LoVo (cell line): ENCODE measurements at regions not wholly inside any gene's neighbourhood (a gene's known extent, or its start where the extent isn't known, plus 50 kb on each side); places are given as distances from the start of the nearest gene placed in this dataset.
"Not testable (repeated sequence)": the region's sequence is repeated elsewhere in the genome, so short reads cannot be mapped to it uniquely, and the experiment has no call there.

Experiments
- DNase-seq: peaks from one replicate; pipeline ENCODE4 v3.0.0-alpha.2; 2016; ENCODE audit warnings: low spot score

DNA sequence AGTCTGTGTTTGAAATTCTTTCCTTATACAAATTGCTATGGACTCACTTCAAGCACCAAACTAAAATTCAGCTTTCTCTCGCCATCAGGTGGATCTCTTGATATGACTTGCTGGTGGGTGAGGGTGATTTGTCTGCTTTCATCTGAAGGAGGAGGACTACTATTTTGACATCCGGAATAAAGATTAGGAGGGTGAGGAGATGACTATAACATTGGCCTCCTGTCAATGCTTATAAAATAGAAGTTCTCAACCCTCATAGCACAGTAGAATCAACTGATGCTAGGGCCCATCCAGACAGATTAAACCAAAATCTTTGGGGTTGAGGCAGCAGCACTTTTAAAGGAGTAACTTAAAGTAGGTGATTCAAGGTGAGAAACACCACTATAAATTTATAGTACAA is 120.4 kb upstream of the DNAJC10 start:
- no peak for DNase-seq

DNA sequence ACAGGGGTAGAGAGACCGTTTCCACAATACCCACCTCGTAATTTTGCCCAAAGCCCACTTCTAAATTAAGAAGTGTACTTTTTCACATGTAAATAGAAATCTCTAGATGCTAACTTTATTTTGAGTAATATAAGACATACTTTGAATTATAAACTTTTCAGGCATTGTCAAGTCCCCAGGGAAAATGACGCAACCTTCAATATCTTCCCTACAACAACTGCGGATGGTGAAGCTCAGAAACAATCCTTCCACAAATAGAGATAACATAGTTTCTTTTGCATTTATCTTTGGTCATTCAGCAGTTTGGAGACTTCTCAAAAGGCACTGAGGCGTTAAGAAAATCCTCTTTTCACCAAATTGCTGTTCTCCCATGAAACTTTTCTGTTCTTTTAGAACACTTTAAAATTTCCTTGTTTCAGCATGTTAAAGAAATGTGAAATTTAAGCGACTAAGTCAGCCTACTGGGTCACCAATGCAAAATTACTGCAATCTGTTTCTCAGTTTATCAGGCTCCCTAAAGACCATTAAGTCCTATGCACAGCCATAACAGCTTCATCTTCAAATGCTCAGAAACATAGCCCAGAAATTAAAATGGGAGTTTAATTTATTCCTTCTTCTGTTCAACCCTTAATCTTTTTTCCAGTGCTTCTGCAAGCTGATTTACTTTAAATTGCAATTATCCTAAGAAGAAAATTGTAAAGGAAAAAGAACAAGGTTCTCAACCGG is 118.3 kb upstream of the DNAJC10 start:
- no peak for DNase-seq

DNA sequence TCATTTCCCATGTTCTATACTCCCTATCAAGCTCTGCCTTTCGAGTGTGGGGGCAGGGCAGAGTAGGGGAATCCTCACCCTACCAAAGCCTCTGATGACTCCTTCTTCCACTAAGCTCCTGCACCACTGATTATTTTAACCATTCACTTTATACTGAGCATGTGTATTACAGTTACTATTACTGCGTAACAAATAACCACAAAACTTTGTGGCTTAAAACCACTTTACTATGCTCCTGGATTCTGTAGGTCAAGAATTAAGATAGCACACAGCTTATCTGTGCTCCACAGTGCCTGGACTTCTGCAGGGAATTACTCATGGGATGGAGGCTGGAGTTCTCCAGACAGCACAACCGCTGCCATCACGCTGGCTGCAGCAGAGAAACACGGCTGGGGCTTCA is 117.4 kb upstream of the DNAJC10 start:
- DNase-seq = no peak

DNA sequence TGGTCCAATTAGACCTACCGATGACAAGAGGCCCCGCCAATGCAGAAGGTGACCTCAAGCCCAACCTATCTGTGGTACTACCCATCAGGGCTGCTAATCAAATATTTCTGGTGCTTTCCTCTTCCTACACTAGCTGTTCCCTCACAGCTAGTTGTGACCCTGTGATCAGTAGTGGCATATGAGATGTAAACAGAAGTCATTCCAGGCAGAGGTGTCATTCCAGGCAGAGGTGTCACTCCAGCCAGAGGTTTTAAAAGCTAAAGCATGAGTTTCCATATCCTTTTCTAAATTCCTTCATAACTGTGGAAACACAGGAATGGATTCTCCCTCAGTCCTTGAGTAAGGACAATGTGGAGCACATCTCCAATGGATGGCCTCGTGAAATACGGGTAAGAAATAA is 110.9 kb upstream of the DNAJC10 start:
- DNase-seq = no peak

DNA sequence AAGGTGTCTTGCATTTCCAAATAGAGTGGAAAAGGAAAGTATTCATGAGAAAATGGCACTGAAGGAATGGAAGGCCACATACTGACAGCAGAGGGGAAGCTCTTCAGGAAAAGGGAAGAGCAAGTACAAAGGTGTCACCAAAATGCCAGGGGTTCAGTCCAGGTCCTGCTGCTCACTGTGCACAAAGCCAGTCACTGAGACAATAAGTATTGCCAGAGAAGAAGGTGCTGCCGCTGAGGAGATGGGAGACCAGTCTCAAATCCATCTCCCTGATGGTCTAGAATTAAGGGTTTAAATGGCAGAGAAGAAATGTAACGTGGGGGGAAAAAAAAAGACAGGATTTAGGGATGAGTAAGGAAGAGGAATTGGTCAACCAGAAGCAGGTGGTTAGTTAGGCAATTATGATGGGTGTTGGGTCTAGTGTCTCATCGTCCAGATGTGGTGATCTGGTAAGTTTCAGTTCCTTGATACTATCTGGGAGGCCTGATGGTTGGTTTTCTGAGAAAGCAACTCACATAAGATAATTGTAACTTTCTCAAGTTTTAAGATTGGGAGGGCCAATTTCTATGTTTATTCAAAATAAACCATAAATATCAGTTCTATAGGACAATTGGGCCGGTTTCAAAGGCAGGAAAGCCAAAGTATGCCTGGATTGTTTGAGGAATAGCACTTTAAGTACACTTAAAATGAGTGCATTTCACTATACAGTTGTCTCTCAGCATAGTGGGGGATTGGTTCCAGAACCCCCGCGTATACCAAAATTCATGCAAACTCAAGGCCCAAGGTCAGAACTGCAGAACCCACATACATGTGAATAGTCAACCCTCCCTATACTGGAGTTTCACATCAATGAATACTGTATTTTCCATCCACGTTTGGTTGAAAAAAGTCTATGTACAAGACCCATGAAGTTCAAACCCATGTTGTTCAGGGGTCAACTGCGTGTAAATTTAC is 109.1 kb upstream of the DNAJC10 start:
- no peak for DNase-seq

DNA sequence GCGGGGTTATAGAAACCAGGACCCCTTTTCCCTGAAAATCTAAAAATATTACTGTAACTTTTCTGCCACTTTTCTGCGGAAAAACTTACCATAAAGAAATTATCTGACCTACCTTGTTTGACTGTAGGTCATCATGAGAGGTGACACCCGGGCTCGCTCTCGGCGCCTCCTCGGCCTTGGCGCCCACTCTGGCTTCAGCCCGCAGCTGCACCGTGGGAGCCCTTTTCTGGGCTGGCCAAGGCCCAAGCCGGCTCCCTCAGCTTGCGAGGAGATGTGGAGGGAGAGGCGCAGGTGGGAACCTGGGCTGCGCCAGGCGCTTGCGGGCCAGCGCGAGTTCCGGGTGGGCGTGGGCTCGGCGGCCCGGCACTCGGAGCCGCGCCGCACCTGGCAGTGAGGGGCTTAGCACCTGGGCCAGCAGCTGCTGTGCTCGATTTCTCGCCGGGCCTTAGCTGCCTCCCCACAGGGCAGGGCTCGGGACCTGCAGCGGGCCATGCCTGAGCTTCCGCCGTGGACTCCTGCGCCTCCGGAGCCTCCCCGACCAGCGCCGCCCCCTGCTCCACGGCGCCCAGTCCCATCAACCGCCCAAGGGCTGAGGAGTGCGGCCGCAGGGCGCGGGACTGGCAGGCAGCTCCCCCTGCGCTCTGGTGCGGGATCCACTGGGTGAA is 107.7 kb upstream of the DNAJC10 start:
- no peak for DNase-seq

DNA sequence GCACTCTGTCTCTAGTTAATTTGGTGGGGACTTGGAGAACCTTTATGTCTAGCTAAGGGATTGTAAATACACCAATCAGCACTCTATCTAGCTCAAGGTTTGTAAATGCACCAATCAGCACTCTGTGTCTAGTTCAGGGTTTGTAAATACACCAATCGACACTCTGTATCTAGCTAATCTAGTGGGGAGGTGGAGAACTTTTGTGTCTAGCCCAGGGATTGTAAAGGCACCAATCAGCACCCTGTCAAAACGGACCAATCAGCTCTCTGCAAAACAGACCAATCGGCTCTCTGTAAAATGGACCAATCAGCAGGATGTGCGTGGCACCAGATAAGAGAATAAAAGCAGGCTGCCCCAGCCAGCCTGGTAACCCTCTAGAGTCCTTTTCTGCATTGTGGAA is 107.1 kb upstream of the DNAJC10 start:
- DNase-seq = not testable (repeated sequence)

DNA sequence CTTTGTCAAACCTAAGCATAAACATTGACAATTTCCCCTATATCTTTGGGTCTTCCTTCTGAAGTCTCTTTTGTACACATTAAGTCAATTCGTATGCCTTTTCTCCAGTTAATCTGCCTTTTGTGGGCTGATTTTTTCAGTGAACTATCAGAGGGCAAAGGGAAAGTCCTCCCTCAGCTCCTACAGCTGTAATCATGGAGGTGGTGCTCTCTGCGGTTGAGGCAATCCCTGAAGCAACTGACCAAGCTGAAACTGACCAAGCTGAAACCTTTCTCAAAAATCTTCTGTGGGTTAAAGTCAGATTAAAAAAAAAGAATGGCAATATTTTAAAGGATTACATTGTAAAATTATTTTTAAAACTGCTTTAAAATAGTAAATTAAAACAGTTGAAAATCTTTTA is 105.8 kb upstream of the DNAJC10 start:
- DNase-seq = no peak

DNA sequence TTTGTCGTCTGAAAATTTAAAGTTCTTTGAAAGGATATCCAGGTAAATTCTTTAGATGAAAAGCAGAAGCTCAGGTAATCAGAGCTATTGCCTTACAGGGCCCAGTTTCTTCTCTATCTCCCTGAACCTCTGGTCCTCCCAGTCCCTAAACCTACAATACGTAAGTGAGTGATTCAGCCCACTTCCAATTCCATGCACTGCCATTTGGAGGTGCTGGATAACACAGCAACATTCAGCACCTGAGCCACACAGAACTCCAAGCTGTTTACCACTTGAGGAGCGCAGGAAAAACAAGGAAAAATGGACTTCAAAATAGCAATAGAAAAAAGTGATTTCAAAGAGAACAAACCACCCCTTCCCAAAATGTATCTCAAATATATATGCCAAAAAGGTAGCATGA is 105.0 kb upstream of the DNAJC10 start:
- no peak for DNase-seq

DNA sequence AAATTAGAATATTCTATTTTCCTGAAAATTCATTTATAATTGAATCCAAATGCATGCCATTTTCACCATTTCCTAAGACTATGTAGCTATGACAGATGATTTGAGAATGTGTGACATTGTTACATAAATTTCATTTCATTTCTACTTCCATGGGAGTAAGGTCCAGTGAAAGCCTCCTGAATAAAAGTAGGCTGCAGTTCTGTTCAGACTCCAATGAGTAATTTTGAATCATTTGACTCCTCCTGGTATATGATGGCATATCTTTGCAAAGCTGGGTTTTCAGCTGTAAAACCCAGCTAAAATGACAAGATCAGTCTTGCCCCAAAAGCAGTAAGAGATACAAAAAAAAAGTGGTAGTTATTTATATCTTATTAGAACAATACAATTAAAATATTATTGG is 101.0 kb upstream of the DNAJC10 start:
- no peak for DNase-seq

DNA sequence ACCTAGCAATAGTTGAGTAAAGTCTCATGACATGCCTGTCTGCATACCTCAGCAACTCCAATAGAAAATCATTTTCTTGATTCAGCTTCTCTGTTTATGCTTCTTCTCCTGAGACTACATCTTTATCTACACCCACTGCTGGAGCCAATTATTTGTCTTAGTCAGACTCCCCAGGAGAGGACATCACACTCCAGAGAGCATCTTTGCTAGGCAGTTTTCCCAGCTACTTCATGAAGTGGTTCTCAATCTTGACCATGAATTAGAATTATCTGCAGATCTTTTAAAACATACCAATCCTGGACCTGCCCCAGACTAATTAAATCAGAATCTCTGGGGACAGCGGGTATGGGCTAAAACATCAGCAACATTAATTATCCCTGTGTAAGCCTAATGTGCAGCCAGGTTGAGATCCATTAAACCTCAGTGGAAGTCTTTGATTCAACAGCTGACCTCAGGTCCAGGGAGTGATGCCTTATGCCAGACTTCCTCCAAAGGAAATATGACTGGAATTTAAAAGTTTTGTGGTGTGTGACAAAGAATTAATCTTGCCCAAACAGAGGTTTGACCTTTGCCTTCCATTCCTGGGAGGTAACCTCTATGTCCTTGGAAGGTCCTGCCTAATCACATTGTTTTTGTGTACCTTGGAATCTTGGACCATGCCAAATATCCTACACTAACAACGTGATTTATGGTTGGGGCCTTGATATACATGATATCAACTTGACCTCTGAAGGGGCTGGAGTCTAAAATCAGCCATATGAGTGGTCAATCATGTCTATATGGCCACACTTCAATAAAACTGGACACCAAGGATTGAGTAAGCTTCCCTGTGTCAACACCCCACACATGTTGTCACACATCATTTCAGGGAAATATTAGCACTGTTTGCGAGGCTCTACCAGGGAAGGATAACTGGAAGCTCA is 99.3 kb upstream of the DNAJC10 start:
- DNase-seq = no peak

DNA sequence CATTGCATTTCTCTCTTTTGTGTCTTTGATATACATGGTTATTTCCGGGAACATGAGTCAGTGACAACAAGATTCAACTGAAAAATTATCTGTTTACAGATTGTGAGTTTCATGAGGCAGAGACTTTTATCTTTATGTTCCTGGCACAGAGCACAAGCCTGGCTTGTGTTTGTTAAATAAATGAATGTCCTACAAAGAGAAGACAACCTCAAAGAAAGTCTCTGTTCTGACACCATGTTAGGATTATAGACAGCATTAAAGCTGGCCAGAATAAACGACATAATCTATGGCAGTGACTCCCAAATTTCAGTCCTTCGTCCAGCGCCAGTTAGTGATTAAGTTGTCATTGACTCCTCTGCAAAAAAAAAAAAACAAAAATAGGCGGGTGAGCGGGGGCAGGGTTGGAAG is 97.4 kb upstream of the DNAJC10 start:
- no peak for DNase-seq

DNA sequence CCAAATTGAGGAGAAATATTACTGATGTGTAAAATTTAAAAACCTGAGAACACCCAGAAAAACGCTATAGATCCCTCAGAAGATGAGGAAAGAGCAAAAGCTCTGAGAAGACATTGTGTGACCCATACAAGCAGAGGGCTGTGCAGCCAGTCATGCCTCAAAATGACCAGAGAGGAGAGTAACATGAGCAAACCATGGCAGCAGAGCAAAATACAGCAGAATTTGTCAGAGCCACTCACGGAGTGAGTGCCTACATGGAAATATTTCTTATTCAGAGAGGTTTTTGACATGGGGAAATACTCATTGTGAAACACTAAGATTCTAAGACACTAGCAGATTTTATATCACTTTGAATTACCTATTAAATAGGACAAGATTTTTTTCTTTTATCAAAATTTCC is 96.8 kb upstream of the DNAJC10 start:
- no peak for DNase-seq

DNA sequence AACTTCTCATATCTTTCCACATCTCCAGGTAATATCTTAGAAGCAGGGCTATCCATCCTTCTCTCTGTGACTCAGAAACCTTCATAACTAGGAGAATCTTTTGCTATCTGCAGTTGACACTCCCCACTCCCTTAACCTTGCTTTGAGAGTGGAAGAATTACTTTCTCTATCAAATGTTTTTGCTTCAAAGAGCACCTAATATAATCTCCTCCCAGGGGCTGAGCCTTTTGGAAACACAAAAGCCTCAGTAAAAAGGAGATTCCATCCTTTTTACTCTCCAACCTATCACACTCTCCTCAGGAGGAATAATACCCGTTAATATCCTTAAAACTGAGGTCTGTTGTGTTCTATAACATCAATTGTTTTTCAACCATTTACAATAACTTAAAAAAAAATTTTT is 94.9 kb upstream of the DNAJC10 start:
- no peak for DNase-seq

DNA sequence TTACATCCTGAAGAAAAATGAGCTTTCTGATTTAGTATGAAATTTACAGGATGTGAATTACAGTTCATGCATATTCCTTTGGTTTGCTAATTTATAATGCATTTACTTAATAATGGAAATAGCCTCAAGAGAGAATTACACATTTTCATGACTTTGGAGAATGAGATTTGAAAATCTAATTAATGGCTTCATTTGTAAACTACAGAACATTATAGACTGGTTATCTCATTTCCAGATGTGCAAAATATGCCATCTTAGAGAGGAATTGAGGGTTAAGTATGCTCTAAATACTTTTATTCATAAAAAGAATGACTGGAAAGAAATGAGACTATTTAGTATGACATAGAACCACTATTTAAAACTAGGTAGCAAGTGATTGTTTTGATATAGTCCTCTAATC is 94.2 kb upstream of the DNAJC10 start:
- DNase-seq = no peak

DNA sequence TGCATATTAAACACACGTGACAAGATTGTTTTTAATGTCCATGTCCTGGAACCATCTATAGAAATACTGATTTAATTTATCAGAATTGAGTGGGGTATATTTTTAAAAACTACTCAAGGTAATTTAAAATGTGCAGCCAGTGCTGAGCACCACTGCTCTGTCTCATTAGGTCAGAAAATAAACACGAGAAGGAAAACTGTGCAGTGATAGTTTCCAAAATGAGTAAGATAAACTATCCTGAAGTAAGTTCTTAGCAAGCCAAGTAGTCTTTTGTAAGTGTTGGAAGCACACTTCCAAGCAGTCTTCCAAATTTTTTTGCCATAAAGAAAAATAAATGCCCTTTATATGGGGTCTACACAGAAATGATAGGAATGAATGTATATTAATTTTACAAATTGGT is 93.8 kb upstream of the DNAJC10 start:
- DNase-seq = no peak

DNA sequence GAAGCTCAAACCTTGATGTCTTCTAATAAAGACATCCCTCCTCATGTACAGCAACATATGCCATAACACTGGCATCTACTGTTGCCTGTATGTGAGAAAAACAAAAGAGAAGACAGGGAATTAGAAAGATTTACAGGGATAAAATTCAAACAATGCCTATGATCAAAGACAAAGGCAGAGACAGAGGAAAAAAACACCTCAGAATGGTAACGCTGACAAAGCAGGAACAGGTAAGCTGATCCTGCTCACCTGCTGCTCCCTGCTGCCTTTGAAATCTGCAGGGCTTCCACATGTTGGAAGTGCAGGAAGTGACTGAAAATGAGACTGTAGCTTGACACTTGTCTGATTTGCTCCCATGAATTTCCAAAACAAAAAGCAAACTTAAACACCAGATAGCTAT is 90.2 kb upstream of the DNAJC10 start:
- no peak for DNase-seq

DNA sequence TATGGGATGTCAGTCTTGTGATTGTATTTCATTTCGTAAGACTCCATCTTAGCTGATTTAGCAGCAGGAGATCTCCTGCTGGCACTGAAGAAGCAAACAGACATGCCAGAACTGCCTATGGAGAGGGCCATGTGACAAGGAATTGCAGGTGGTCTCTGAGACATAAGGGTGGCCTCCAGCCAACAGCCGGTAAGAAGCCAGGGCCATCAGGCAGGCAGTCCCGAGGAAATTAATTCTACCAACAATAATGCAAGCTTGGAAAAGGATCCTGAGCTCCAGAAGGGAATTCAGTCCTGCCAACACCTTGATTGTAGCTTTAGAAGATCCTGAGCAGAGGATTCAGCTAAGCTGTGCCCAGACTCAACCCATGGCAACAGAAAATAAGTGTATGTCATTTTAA is 87.1 kb upstream of the DNAJC10 start:
- DNase-seq = no peak

DNA sequence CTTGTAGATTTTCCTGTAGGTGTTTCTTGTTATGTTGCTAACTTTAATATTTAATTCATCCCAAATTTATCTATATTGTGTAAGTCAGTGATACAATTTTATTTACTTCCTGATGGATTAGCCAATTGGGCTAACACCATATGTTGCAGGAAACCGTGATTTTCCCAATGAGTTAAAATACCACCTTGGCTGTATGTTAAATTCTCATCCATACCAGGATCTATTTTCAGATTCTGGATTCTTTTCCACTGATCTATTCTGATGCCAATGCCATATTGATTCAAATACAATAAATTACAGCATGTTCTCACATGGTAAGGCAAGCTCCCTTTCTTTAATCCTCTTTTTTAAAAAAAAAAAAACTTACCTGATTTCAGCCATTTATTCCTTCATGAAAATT is 85.8 kb upstream of the DNAJC10 start:
- no peak for DNase-seq

DNA sequence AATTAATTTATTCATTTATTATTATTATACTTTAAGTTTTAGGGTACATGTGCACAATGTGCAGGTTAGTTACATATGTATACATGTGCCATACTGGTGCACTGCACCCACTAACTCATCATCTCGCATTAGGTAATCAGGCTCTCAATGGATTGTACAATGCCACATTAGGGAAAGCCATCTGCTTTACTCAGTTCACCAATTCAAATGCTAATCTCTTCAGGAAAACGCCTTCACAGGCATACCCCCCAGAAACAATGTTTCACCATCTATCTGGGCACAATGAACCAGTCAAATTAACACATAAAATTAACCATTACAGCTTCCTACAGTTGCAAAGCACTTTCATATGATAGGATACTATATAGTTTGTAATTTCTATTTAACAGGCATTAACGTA is 84.8 kb upstream of the DNAJC10 start:
- DNase-seq = no peak

DNA sequence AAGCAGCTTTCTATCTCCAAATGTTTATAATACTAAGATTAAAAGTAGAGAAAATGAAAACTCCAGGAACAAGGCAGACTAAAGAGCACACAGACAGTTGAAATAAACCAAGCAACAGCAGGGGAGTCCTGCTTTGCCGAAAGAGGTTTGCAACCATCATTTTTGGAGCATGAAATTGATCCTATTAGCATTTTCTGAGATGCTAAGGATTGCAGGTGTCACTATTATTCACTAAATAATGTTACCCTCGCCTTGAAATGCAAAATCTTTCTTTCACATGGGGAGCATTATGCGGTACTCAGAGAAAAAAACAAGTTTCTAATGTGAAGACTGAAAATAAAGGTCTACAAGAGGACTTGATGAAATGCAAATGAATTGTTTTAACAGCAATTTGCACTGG is 81.7 kb upstream of the DNAJC10 start:
- no peak for DNase-seq

DNA sequence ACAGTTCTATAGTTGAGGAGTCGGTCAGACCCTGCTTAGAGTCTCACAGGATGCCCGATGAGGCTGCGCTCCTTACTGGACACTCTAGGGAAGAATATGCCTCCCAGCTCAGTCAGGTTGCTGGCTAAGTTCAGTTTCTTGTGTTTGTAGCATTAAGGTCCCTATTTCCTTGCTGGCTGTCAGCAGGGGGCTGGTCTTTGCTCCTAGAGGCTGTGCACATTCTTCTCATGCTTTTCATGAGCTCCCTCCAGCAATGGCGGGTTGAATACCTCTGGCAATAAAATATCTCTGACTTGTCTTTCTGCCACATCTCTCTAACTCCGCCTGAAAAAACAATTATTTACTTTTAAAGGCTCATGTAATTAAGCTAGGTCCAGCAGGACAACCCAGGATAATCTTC is 79.4 kb upstream of the DNAJC10 start:
- DNase-seq = no peak
